ENCODE measurements at regions not wholly inside any gene's neighbourhood (a gene's known extent, or its start where the extent isn't known, plus 50 kb on each side); places are given as distances from the start of the nearest gene placed in this dataset.

GRCh38 chr10:9009505-9009904 lies 955.0 kb downstream of the GATA3 start:
- no peak for TF ChIP-seq CTCF (optimal IDR thresholded peaks at IDR 0.05 in 1 of 3, IDR thresholded peaks at IDR 0.05 in 1 of 3, conservative IDR thresholded peaks at IDR 0.05 in 1 of 3; ENCODE audit: extremely low read depth in 1 of 3, insufficient read depth in 2 of 3, low read length in 3 of 3)
- no peak for TF ChIP-seq EZH2 (IDR thresholded peaks at IDR 0.05; ENCODE audit: low read length)
